ENCODE measurements at regions not wholly inside any gene's neighbourhood (a gene's known extent, or its start where the extent isn't known, plus 50 kb on each side); places are given as distances from the start of the nearest gene placed in this dataset.

- intact Hi-C loops (cut with DNase I), result no loop called here
- no peak for DNase-seq (ENCODE audit: low spot score)
Observed at GRCh38 chr1:177333936-177334595, 163.3 kb downstream of the BRINP2 start.
